Endothelial cell of umbilical vein (primary cell): ENCODE measurements at regions not wholly inside any gene's neighbourhood (a gene's known extent, or its start where the extent isn't known, plus 50 kb on each side); places are given as distances from the start of the nearest gene placed in this dataset.

Experiments
- CTCF ChIP-seq, 2 donors: IDR thresholded peaks; 1 replicate in 1 of 2; 2 replicates in 1 of 2; pipeline ENCODE4 v1.5.1; 2011; ENCODE audit warnings: low read length in 2 of 2, mild to moderate bottlenecking in 2 of 2, moderate library complexity in 2 of 2, control low read depth in 1 of 2, inconsistent platforms in 1 of 2, low read depth in 1 of 2; ENCODE audit not compliant: insufficient read depth in 1 of 2; ENCODE audit errors: extremely low read depth in 1 of 2
- EZH2 ChIP-seq: IDR thresholded peaks from 2 replicates; pipeline ENCODE4 v1.6.1; 2012; ENCODE audit warnings: borderline replicate concordance, low read depth, mild to moderate bottlenecking, moderate library complexity, low read length, inconsistent platforms; ENCODE audit not compliant: severe bottlenecking
- GATA2 ChIP-seq: IDR thresholded peaks from 2 replicates; pipeline ENCODE4 v1.7.0; 2011; ENCODE audit warnings: low read depth, mild to moderate bottlenecking, moderate library complexity, mixed read lengths, low read length; ENCODE audit not compliant: insufficient read length, insufficient read depth
- JUN ChIP-seq: IDR thresholded peaks from 2 replicates; pipeline ENCODE4 v1.6.1; 2011; ENCODE audit warnings: borderline replicate concordance, low read depth; ENCODE audit not compliant: insufficient read length, insufficient read depth
- MAX ChIP-seq: IDR thresholded peaks from 2 replicates; pipeline ENCODE4 v1.6.1; 2011; ENCODE audit not compliant: insufficient read depth, insufficient read length
- POLR2A ChIP-seq: IDR thresholded peaks from 2 replicates; pipeline ENCODE4 v1.6.1; 2012; ENCODE audit warnings: low read depth, mild to moderate bottlenecking, control low read depth, low read length
- POLR2AphosphoS5 ChIP-seq: IDR thresholded peaks from 2 replicates; pipeline ENCODE4 v1.6.1; 2012; ENCODE audit warnings: low read depth, mild to moderate bottlenecking, control low read depth, low read length, moderate library complexity; ENCODE audit not compliant: insufficient read depth

GRCh38 chr10:64494901-64495300 is 973.7 kb downstream of the REEP3 start:
- TF ChIP-seq CTCF (IDR thresholded peaks at IDR 0.05; ENCODE audit: extremely low read depth in 1 of 2, insufficient read depth in 1 of 2, low read depth in 1 of 2, low read length in 2 of 2) (no peak), EZH2 (no peak), POLR2A (no peak), POLR2AphosphoS5 (no peak), MAX (no peak), GATA2 (no peak), JUN (no peak)
